HG02763 (cell line): ENCODE measurements at regions not wholly inside any gene's neighbourhood (a gene's known extent, or its start where the extent isn't known, plus 50 kb on each side); places are given as distances from the start of the nearest gene placed in this dataset.
"Not testable (repeated sequence)": the region's sequence is repeated elsewhere in the genome, so short reads cannot be mapped to it uniquely, and the experiment has no call there.

Experiments used
- ATAC-seq: cut with Tn5 transposase; IDR thresholded peaks from one replicate; pipeline ENCODE4 v1.9.1; 2021; ENCODE audit warnings: mild to moderate bottlenecking, moderate library complexity; ENCODE audit not compliant: unreplicated experiment

DNA sequence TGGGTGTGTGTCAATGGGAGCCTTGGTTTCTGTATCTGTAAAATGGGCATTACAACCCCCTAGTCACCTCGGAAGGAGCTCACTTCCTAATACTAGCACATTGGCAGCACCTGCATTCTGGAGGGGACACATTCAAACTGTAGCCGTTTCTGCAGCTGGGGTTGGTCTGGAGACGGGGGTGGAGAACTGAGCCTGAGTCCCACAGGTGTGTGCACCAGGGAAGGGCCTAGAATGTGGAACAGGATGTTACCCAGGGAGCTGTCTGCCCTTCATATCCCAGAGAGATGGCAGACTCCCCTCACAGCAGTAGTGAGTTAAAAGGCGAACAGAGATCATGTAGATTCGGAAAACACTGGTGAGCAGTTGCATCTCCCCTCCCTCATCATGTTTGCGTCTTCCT lies 272.8 kb upstream of the ZNF32 start:
- no peak for ATAC-seq

DNA sequence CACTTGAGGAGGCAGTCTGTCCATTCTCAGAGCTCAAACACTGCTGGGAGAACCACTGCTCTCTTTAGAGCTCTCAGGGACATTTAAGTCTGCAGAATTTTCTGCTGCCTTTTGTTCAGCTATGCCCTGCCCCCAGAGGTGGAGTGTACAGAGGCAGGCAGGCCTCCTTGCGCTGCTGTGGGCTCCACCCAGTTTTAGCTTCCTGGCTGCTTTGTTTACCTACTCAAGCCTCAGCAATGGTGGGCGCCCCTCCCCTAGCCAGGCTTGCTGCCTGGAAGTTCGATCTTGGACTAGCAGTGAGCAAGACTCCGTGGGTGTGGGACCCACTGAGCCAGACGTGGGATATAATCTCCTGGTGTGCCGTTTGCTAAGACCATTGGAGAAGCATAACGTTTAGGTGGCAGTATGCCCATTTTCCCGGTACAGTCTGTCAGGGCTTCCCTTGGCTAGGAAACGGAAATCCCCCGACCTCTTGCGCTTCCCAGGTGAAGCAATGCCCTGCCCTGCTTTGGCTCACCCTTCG lies 271.6 kb upstream of the ZNF32 start:
- not testable (repeated sequence) for ATAC-seq

DNA sequence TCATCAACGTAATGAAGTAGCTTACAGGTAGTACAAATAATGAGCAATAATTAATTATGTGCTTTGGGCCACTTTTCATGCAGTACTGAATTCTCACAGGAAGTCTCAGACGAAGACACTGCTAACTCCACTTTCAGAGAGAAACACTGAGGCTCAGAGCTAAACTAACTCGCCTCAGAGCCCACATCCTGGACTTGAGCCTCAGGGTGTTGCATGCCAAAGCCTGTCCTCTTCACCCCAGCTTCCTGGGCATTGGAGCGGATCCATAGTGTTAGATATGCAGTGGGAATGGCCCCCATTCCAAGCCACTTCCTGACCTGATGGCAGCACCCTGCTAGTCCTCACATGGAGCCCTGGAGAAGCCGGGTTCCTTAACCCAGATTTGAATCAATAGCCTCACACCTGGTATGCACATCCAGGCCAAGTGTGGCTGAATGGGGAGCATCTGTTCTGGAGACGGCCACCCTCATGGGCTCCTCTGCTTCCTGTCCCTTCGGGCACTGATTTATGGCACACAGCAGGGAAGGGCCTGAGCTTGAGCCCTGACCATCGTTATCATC lies 265.1 kb upstream of the ZNF32 start:
- ATAC-seq = no peak

DNA sequence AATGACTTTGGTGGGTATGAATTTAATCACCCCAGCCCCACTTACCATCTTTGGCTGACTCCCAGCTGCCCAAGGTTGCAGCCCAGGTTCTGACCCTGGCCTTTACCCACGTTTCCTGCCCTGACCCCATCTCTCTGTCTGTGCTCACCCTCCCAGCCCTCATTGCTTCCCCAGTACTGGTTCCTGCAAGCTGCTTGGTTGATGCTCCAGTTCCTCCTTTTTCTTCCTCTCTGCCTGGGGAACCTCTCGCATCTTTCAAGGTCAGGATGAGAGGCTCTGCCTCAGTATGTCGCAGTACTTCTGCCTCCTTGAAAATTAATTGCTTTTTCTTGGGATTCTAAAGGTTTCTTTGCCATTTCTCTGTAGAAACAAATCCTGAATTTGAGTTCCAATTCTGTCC lies 263.8 kb upstream of the ZNF32 start:
- no peak for ATAC-seq

DNA sequence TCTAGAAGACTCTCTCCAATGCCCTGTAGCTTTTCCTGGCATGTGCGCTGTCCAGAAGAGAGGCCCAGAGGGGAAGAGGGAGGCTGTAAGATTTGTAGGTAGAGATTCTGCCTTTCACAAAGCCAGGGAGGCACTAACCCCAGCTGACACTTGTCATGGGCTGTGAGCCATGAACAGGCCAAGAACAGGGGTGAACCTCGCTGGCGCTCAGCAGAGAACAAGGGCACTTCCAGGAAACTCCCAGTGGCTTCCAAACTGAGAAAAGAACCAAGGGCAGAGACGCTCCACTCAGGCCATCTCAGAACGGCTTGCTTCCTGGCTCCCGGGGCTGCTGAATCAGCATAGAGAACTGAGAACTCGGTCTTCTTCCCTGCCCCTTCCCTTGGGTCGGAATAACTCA lies 257.8 kb upstream of the ZNF32 start:
- ATAC-seq = no peak

DNA sequence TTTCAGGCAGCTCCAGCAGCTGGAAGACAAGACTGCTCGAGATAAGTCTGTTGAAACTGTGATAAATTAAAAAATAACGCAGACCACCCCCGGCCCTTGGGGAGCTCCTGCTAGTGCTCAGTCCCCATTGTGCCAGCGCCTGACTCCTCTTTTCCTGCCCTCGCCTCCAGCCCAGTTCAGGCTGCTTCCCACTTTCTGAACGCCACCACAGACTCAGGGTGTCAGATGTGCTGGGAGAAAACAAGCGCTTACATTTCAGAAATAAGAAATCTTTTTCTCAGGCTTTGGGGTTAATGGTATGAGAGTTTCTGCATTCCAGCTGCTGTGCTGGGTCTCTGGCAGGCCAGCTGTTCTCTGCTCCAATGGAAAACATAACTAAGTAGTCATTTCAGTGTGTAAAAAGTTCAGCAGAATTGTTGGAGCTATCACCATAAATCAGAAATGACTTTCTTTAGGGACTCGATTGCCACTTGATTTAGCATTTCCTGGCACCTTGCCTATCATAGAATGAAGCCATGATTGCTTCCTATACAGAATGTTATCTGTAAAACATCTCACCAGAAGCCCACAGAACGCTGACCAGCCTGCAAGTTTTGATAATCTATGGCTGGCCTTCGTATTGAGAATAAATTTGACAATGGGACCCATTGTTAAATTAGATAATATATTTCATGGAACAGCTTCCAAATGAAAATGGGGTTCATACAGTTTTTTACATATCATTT lies 257.0 kb upstream of the ZNF32 start:
- ATAC-seq = no peak

DNA sequence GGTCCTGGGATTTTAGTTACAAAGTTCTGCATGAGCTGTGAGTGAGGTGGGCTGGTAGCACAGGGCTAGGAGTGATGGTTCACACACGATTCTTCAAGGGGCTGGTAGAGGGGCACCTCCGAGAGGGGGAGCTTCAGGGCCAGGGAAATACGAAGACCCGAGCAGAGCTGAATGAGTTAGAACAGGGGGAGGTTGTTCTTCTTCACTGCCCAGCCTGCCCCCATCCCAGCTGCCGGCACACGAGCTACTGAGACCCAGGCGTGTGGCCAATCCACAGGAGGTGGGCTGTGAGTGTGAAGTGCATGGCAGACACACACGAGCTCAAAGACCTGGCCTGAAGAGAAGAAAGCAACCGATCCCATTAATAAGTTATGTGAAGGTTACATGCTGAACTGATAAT lies 256.2 kb upstream of the ZNF32 start:
- ATAC-seq = no peak

DNA sequence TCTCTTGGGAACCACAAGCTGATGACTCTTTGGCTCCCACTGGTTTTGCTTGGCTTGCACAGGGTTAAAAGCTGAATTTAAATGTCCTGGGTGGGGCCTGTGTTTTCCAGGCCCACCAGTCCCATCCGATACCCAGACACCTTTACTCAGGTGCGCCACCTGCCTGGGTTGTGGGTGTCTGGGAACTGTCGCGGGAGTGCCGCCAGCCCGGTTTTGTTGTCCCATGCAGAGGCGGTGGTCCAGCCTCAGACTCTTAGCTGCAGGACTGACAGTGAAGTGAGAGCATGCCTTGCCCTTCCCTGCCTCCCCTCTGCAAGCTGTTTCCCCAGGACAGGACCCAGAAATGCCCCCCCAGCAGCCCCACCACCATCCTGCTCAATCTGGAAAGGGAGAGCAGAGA lies 255.6 kb upstream of the ZNF32 start:
- ATAC-seq = no peak

DNA sequence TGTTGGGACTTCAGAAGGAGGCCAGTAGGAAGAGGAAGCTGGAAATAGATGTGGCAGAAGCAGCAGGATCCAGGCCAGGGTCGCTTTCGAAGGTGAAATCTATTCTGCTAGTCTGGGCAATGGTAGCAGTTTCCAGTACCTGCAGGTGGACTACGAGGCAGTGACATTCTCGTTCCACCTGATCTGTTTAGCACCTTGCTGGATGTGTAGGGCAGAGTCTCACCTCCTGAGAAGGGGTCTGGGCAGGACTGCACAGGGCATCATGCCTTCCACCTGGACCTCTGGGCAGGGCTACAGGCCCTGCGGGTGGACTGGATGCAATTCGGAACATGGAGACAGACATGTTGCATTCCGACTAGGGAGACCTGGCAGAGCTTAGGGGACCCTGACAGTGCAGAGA lies 254.8 kb upstream of the ZNF32 start:
- ATAC-seq = no peak

DNA sequence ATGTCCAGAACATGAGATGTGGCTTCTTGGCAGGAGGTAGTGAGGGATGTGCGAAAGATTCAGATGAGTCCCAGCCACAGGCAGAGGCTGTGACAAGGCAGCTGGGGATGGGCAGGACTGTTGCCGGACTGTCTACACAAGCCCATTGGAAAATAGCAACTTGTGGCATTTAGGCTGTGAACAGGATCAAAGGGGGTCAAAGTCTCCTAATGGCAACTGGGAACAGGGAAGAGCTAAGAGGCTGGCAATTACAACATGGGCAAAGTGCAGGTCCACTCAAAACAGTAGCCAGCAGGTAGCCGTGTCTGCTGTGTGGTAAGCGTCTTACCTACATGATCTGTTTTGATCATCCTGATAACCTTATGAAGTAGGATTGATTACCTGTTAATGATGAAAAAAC lies 254.2 kb upstream of the ZNF32 start:
- ATAC-seq = no peak

DNA sequence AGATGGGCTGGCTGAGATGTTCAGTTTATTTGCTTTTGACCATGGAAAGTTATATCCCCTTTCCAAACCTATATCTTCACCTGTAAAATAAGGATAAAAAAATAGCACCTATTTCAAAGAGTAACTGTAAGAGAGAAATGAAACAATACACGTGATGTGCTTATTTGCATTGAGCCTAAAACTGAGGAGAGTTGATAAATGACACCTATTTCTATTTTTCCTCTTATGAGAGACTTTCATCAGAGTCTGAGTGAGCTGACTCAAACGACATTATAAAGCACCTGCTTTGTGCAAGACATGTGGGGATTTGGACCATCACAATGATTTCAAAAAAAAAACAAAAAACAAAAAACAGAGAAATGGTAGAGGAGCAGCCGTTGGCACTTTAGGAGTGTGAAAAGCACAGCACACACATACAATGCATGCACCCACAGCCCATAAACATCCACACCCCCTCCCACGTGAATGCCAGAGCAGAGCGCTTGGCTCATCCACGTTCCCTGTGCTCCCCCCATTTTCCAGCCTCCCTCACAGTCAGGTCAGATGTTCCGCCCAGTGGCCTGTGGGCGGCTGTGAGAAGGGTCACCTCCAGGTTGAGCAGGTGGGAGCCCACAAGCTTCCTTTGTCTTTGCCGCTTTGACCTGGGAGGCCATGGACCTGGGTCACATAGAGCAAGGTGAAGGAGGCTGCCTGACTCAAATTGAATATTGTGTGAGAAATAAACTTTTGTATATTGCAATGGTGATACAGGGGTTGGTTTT lies 253.2 kb upstream of the ZNF32 start:
- no peak for ATAC-seq

DNA sequence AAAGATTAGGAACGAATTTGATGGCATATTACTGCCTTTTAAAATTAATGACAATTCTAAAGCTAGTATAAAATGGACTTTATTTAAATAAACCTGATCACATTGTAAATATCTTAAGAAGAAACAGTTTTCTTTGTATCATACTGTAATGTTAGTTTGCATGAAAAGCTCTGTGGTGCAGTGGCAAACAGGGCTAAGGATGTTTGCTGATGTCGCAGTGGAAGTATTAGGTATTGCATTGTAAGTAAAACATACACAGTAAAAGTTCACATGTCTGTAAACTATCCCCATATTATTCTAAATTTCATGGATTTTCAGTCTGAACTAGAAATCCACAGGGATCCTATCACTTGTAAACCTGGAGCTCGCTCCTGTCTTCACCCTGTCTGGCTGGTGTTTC lies 252.6 kb upstream of the ZNF32 start:
- ATAC-seq = no peak

DNA sequence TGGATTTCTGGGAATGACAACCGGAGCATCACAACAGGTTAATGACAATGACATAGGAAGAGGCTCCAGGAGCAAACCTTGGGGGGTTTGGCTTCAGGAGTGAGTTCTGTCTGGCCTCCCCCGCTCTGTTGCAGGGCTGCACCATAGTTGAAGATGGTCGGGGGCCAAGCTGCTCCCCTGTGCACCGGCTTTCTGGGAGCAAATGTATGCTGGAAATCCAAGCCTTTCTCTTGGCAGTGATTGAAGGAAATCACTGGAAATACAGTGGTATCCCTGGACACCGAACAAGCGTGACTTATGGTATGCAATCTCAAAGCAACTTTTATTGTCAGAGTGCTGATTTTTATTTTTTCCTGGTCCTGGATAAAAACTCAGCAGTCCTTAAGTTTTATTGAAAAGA lies 251.9 kb upstream of the ZNF32 start:
- ATAC-seq = no peak

DNA sequence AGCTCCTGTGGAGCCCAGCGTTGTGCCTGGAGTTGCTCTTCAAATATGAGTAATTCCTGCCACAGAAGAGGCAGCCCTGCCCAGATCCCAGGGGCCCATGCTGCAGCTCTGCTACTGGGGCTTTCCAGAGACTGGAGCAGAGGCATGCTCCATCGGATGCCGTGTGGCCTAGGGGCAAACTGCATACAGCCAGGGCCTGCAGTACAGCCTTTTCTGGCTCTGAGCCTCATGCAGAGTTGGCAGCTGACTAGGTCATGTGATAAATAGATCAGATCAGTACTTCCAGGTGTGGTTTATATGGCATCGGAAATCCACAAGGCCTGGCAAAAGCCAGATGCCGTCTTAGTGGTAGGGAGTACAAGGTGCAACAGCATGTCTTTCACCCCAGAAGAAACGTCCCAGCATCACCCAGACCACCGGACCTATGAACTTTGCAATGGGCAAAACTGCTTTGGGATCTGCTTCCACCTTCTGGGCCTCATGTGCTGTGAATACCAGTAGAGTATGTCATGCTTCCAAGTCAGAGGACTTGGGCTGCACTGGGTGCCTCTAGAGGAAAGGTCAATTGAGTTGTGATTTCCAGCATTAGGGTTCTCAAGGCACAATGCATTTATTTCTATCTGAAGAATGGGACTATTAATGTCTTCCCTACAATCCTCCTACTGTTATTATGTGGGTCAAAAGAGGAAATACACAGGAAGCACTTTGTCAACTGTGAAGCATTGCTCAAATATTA lies 250.7 kb upstream of the ZNF32 start:
- no peak for ATAC-seq

DNA sequence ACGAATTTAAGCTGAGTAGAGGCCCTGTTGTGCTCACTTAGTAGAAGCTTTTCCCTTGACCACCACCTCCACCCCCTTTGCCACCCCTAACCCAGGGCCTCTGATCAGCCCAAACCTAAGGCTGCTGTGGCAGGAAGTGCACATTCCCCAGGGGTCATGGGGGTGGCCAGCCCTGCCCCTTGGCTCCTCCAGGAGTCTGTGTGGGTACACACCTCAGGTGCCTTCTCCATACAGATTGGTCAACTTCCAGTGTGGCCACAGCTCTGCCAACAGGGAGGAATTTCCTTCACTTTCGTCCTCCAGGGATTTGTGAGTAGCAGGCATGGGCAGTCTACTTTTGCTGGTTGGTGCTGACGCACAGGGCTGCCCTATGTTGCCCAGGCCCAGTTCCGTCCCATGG lies 249.9 kb upstream of the ZNF32 start:
- no peak for ATAC-seq

DNA sequence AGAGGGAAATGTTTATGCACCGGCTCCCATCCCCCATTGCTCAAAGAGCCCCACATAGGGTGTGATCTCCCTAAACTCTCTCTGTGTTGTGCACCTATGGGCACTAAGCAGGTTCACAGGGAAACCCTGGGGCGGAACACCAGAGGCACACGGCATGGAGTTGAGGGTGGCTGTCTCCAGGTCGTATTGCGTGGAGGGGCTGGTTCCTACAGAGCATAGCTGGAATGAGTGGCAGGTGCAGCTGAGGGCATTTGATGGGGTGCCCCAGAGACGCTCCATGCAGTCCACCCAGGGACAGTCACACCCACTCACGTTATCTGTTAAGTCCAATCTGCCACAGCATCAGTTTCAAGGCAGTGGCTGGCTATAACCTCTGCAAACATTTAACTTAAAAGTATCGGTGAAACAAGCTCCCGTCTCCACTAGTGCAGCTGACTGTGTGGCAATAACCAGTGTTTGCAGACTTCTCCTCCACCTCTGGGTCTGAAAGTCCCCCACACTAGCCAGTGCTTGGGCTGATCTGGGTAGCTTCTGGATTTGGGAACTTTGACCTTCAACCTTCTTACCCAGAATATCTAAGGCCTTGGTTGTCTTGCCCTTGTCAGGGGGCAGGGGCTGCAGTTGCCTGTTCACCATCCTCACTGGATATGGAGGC lies 249.2 kb upstream of the ZNF32 start:
- no peak for ATAC-seq

DNA sequence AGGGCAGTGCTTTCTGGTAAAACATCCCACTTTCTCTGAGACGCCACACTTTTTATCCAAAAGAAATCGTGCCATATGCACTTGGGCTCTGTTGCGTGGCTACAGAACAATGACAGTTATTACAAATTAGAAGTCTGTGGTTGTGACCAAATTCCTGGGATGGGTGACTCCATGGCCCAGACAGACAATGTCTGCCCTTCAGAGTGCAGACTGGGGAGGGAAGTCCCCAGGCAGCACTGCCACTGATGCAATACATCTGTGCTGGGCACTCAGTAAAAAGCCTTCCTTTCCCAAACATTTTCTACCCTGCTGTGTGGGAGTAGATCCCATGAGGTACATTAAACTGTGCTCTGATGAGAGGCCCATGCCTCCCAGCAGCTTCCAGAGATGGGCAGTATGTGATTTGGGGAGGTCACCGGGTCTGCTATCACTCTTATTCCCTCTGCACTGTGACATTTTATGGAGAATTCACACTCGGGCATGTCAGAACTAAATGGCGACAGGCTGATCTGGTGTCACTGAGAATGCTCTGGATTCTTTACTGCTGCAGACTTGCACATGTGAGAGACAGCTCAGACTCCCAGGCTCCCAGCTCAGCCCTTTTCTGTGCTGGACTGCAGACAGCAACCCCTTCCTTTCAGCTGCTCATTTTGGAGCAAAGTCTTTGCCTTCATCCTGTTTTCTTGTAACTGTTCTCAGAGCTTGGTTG lies 243.5 kb upstream of the ZNF32 start:
- no peak for ATAC-seq

DNA sequence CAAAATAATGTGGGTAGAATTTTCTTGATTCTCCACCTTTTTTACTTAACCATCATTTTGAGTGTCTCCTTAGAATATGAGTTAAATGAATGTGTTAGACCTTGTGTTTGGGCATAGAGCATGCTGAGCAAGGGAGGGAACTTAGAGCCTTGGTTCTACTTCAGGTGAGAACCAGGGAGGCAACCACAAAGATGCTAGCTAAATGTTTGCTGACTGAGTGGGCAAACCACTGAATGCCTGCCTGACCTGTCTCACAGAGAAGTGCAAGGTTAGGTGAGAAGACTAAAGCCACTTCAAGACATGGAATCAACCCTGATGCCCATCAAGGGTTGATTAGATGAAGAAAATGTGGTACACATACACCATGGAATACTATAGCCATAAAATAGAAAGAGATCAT lies 242.6 kb upstream of the ZNF32 start:
- no peak for ATAC-seq

DNA sequence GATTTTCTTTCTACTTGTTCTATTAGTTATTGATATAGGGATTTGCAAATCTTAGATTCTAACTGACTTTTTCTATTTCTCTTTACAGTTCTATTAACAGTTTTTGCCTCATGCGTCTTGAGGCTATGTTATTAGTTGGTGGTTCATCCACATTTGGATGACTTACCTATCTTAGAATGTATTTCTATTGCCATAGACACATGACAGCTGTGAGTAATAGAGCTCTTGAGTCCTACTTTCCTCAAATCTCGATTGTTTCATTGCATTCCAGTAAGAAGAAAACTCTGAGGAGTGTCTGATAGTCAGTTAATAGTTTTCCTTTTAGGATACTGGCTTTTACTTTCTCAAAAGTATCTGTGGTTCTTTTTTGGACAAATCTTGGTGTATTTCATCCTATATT lies 241.4 kb upstream of the ZNF32 start:
- no peak for ATAC-seq

DNA sequence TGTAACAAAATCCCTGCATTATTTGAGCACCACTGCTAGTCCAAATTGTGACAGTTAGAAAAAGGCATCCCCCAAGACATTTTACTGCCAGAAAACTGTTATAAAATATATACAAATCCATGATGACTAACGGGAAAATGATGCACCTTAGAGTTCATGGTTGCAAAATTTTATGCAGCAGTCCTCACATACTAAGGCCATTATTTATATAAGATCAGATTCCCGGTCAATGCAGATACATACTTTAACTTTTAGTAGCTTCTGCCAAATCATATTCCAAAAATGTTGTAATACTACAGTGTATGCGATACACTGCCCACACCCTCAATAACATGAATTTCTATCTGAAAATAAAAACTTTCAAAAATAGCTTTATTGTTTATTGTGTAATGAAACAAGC lies 239.9 kb upstream of the ZNF32 start:
- no peak for ATAC-seq
